ENCODE measurements at regions not wholly inside any gene's neighbourhood (a gene's known extent, or its start where the extent isn't known, plus 50 kb on each side); places are given as distances from the start of the nearest gene placed in this dataset.

GRCh38 chr4:169849456-169849855 lies 91.7 kb upstream of the HPF1 start:
- no peak overlapping the region for H3K4me3 ChIP-seq
- 32% methylated on average over 2 of the region's 2 CpGs for WGBS
- H3K27me3 ChIP-seq = no peaks in the 10 kb centered on the region
- no peaks in the 10 kb centered on the region for H3K9me3 ChIP-seq
- TF ChIP-seq EP300 (IDR thresholded peaks at IDR 0.05) (no peak), CTCF (IDR thresholded peaks at IDR 0.05) (no peak), POLR2A (IDR thresholded peaks at IDR 0.05) (no peak), POLR2AphosphoS5 (IDR thresholded peaks at IDR 0.05) (no peak)
- peak overlapping the region; percentile 62 for H3K27ac ChIP-seq
- no peak for DNase-seq (ENCODE audit: low spot score in 2 of 2)
- no peaks in the 10 kb centered on the region for H3K36me3 ChIP-seq
- peaks cover 25% of the 10 kb centered on the region for H3K4me1 ChIP-seq

- H3K27me3 ChIP-seq = no peaks in the 10 kb centered on the region
- no peak for DNase-seq (ENCODE audit: low spot score in 2 of 2)
- peaks cover 20% of the 10 kb centered on the region for H3K4me1 ChIP-seq
- TF ChIP-seq CTCF (IDR thresholded peaks at IDR 0.05) (no peak), POLR2AphosphoS5 (IDR thresholded peaks at IDR 0.05) (no peak), EP300 (IDR thresholded peaks at IDR 0.05) (no peak), POLR2A (IDR thresholded peaks at IDR 0.05) (no peak)
- no peak overlapping the region for H3K4me3 ChIP-seq
- no peaks in the 10 kb centered on the region for H3K36me3 ChIP-seq
- no peaks in the 10 kb centered on the region for H3K9me3 ChIP-seq
- no peak overlapping the region for H3K27ac ChIP-seq
- 46% methylated on average over 5 of the region's 5 CpGs for WGBS
These were observed 90.3 kb upstream of the HPF1 start for GRCh38 chr4:169848018-169848417.

- peaks cover 20% of the 10 kb centered on the region for H3K4me1 ChIP-seq
- WGBS = 55% methylated on average over 3 of the region's 3 CpGs
- TF ChIP-seq CTCF (IDR thresholded peaks at IDR 0.05) (no peak), EP300 (IDR thresholded peaks at IDR 0.05) (no peak), POLR2AphosphoS5 (IDR thresholded peaks at IDR 0.05) (no peak), POLR2A (IDR thresholded peaks at IDR 0.05) (no peak)
These were observed 89.4 kb upstream of the HPF1 start for GRCh38 chr4:169847171-169847570.

GRCh38 chr4:169846396-169846795 lies 88.7 kb upstream of the HPF1 start:
- no peak for TF ChIP-seq POLR2A (IDR thresholded peaks at IDR 0.05)
- TF ChIP-seq EP300 (IDR thresholded peaks at IDR 0.05) = no peak
- no peak for TF ChIP-seq POLR2AphosphoS5 (IDR thresholded peaks at IDR 0.05)
- no peak for TF ChIP-seq CTCF (IDR thresholded peaks at IDR 0.05)
- no peaks in the 10 kb centered on the region for H3K27me3 ChIP-seq
- 63% methylated on average over 2 of the region's 2 CpGs for WGBS
- H3K27ac ChIP-seq = no peak overlapping the region
- no peak overlapping the region for H3K4me3 ChIP-seq
- peaks cover 20% of the 10 kb centered on the region for H3K4me1 ChIP-seq
- no peak for DNase-seq (ENCODE audit: low spot score in 2 of 2)
- H3K9me3 ChIP-seq = no peaks in the 10 kb centered on the region
- no peaks in the 10 kb centered on the region for H3K36me3 ChIP-seq

More at GRCh38 chr4:169847171-169847570, 89.4 kb upstream of the HPF1 start:
- no peak overlapping the region for H3K4me3 ChIP-seq
- no peaks in the 10 kb centered on the region for H3K9me3 ChIP-seq
- H3K27me3 ChIP-seq = no peaks in the 10 kb centered on the region
- DNase-seq (ENCODE audit: low spot score in 2 of 2) = no peak
- no peaks in the 10 kb centered on the region for H3K36me3 ChIP-seq
- no peak overlapping the region for H3K27ac ChIP-seq

- Histone ChIP-seq H3K4me3 (no peak overlapping the region), H3K27ac (no peak overlapping the region), H3K9me3 (no peaks in the 10 kb centered on the region), H3K36me3 (no peaks in the 10 kb centered on the region), H3K27me3 (no peaks in the 10 kb centered on the region), H3K4me1 (no peaks in the 10 kb centered on the region)
- TF ChIP-seq CTCF (IDR thresholded peaks at IDR 0.05) = no peak
- TF ChIP-seq POLR2A (IDR thresholded peaks at IDR 0.05) = no peak
- TF ChIP-seq EP300 (IDR thresholded peaks at IDR 0.05) = no peak
- TF ChIP-seq POLR2AphosphoS5 (IDR thresholded peaks at IDR 0.05) = no peak
- 89% methylated on average over 3 of the region's 3 CpGs for WGBS
- DNase-seq (ENCODE audit: low spot score in 2 of 2) = no peak
These were observed 84.0 kb upstream of the HPF1 start for GRCh38 chr4:169841776-169842175.

Data from suprapubic skin (tissue), 4 donors.